ENCODE measurements at regions not wholly inside any gene's neighbourhood (a gene's known extent, or its start where the extent isn't known, plus 50 kb on each side); places are given as distances from the start of the nearest gene placed in this dataset.

DNA sequence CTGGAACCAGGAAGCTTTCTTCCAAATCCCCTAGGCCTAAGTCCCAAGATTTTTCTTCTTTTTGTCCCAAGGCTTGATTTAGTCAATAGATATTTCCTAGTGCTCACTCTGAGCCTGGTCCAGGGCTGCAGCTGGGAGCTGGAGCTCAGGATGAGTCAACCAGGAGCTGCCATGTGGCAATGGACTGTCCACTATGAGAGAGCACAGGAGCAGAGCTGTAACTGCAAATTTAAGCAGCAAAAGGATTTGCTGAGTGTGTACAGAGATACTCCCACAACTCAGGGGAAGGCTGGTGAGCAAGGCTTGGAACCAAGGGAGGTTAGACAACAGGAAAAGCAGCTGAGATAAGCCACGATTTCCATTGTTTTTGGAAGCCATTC is 92.1 kb upstream of the CXCL12 start:
- no peak for DNase-seq

DNA sequence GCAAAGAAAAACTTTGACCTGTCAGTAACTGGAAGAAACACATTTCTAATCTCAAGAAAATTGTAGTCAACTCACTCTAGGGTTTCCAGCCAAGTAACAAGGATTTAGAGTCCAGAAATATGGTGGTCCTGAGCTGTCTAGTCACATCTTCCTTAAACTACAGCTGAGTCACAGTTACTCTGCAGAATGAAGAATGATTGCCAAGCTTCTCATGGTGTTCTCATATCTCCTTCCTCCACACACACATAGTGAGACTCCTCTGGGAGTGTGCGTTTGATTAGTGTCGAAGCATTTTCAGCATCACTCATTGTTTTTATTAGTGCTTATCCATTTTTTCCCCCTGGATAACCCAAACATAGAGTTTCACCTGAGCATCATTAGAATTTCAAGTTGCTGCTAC is 93.1 kb upstream of the CXCL12 start:
- no peak for DNase-seq

DNA sequence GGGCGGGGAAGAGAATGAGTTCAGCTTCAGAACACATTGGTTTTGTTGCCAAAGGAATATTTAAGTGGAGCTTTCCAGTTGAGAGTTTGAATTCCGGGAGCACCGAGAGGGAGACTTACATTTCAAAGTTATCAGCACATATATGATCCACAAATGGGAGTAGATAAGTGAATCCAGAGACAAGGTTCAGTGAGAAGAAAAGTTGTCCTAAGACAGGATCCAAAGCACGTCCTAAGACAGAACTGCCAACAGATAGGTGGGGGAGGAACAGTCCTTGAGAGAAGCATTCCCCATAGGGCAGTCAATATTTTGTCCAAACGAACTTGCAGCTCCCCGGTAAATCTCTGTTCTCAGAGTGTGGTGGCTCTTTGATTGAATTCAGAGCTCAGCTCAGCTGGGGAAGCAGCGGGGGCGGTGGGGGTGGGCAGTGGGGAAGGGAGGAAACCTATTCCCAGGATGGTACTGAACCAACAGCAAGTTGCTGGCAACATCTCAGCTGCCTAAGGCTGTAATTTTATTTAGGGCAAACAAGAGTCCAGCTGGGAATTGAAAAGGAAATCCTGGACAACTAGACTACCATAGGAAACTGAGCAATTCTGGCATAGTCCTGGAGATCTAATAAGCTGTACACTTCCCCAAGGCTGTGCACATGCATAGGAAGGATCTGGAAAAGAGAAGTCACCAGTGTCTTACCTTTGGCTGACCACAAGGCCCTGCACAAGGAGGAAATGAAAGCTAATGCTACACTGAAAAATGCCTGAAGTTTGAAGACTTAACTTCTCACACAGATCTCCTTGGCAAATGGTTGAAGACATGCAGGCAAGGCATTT is 94.2 kb upstream of the CXCL12 start:
- peak; percentile 6 to 20 for DNase-seq

DNA sequence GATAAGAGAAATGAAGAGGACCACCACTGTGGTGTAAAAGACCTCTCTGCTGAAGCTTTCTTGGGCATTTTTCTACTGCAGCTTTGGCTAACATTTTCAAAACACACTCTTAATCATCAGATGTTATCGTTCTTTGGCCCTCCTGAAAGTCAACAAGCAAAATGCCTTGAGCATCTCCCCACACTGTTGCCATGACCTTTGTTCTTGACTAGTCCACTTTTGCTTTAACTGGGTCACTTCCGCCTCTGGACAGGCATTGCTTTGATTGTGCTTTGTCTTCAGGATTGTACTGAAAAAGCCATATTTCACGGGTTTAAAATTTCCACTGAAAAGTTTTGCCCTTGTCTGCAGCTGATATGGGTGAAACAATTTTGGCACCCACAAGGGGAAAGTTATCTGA is 107.8 kb upstream of the CXCL12 start:
- DNase-seq, result no peak

DNA sequence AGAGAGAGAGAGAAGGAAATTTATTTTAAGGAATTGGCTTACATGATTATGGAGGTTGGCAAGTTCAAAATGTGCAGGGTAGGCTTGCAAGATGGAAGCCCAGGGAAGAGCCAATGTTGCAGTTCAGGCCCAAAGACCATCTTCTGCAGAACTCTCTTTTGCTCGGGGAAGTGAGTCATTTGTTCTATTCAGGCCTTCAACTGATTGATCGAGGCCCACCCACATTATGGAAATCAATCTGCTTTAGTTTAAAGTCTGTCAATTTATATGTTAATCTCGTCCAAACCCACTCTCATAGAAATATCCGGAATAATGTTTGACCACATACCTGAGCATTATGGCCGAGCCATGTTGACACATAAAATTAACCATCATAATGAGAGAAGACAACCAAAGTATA is 113.3 kb upstream of the CXCL12 start:
- no peak for DNase-seq

DNA sequence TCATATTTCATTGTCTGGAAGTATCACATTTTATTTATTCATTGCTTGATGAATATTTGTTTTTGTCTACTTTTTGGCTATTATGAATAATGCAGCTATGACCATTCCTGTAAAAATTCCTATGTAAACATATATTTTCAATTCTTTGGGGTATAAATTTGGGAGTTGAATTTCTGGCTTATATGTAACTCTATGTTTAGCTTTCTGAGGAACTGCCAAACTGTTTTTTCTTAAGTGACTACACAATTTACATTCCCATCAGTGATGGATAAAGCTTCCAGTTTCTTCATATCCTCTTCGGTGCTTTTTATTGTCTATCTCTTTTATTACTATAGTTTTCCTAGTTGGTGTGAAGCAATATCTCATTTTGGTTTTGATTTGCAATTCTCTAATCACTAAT is 115.6 kb upstream of the CXCL12 start:
- DNase-seq, result no peak

DNA sequence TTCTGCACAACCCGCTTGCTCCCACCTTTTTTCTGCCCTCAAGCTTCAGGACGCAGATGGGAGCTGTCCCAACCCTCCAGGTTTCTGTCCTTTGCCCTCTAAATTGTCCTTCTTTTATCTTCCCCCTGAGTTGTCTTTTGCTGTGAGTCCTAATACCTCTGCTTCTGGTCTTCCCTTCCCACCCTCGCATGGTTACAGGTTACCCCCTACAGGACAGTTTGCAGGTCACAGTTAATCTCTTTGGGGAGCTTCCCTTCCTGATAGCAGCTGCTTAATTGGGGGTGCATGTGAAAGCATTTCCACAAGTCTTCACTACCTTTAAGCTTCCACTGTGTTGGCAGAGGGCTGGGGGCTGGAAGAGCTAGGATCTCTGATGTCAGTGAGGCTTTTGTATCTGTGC is 121.5 kb upstream of the CXCL12 start:
- no peak for DNase-seq

DNA sequence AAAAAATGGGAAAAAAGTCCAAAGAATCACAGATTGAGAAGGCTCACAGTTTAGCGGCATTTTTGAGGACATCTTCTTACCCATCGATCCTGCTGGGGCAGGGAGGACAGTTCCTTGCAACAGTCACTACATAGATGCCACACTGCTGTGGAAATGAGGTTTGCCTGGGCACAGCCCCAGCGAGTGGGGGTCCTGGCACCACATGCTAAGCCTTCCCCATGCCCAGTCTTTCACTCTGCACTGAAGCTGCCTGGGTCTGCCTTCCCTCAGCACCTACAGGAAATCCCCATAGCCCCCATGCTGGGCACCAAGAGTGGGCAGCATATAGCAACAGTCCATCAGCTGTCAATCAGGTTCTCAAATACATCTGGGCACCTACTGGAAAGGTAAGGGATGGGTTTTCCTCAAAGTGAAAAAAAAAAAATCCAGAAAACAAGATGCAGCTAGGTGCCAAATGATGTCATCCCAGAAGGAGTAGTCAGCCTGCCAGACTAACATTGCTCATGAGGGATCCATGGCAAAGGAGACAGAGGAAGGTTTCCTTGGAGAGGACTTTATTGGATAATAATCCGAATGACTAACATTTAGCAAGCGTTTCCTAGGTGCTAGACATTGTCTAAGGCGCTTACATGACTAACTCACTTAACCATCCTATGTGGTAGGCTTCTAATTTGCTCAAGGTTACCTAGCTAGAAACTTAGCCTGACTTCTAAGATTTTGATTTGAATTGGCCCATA is 125.7 kb upstream of the CXCL12 start:
- no peak for DNase-seq

DNA sequence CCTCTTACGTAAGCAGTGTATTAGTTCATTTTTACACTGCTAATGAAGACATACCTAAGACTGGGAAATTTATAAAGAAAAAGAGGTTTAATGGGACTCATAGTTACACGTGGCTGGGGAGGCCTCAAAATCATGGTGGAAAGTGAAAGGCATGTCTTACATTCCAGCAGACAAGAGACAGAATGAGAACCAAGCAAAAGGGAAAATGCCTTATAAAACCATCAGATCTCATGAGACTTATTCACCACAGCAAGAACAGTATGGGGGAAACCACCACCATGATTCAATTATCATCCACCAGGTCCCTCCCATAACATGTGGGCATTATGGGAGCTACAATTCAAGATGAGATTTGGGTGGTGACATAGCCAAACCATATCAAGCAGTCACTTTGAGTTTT is 126.3 kb upstream of the CXCL12 start:
- DNase-seq, result peak in 1 of 2 donors; percentile 3

DNA sequence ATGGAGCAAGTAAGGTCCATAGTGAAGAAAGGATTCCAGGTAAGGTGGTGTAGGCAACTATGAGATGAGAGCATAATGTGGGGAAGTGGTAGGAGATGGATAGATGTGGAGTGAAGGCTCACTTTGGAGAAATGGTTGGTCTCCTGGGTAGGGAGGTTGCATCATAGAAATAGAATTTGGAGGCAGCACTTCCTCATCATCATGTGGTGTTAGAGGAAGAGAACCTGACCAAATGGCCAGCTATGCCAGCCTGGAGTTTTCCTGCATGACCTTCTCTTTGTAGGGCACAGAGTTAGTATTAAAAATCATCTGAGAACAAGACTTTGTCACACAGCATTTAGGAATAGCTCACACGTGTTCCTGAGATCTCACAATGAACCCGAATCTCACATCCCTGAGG is 126.7 kb upstream of the CXCL12 start:
- peak; percentile 8 to 10 for DNase-seq

DNA sequence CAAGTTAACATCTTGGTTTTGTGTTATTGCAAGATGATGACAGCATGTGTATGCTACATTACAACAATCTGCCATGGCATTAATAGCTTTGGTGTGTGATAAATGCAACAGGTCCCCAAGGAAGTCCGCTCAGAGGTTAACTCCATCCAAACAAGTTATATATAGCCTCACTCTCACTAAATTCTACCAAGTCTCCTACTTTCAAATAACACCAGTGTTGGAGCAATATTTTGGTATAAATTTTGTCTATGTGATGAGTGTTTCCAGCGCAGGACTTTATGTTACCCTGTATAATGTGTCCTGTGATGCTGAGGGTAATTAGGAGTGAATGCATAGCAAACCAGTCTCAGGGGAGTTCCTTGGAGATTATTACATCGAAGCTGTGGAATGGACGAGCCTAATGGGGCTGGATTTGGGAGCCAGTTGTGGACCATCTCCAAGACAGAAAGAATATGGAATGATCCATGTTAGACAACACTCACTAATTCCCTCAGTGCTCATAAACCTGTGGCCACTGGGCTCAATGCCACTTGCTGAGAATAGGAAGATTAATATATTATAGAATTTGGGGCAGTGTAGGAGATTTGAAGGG is 127.6 kb upstream of the CXCL12 start:
- DNase-seq, result no peak

DNA sequence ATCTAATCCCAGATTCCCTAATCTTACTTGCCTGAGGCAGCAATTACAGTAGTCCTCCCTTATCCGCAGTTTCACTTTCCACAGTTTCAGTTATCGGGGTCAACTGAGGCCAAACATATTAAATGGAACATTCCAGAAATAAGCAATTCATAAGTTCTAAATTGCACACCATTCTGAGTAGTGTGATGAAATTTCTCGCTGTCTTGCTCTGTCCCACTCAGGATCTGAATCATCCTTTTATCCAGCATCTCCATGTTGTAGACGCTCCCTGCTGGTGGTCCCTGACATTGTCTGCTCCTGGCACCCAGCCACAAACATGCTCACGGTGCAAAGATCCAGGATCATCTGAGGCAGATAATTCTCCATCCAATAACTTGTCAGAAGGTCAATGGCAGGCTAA is 128.7 kb upstream of the CXCL12 start:
- no peak for DNase-seq

DNA sequence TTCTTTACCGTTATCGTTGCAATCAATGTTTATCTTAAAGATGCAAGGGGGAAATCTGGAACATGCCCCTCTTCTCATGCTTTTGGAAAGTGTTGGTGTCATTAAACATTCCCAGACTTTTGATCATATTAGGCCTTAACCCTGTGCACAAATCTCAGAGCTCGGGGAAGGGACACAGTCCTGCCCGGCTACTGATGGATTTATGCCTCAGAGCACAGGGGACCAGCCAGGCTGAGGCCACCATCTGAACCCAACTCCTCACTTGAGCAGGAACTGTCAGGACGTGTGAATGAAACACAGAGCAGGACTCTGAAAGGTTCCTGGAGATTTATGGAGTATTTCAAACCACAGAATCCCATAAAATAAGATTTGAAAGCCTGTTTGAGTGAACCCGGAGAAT is 132.0 kb upstream of the CXCL12 start:
- DNase-seq, result no peak

DNA sequence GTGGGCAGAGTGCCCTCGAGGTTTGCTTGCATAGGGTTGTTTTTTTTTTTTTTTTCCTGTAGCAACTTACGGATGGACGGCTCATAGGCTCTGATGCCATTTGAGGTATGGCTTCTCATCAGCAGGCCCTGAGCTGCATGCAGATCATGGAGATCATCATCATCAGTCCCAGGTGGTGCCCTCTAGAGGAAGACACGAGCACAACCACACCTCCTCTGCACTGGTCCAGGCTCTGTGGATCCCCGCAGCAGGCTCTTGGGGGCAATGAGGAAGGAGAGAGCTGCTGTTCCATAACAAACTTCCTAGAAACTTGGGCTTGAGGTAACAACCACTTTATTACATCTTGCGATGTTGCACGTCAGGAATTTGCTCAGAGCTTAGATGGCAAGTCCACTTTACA is 132.7 kb upstream of the CXCL12 start:
- no peak for DNase-seq

DNA sequence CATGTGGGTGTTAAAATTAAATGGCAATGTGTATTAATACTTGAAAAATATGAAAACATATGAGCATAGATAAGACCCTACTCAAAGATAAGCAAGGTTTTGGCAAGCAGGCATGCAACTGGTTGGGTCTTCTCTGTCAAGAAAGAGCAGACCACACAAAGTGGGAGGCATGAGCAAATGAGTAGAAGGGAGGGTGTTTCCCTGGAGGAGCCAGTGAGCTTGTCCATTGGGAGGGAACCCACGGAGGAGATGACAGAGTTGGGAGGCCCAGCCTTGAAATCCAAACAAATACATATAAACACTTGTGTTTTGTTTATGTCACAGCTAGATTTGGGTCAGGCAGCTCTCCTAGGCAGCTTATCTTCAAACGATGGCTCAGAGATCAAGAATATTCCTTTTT is 134.5 kb upstream of the CXCL12 start:
- no peak for DNase-seq

DNA sequence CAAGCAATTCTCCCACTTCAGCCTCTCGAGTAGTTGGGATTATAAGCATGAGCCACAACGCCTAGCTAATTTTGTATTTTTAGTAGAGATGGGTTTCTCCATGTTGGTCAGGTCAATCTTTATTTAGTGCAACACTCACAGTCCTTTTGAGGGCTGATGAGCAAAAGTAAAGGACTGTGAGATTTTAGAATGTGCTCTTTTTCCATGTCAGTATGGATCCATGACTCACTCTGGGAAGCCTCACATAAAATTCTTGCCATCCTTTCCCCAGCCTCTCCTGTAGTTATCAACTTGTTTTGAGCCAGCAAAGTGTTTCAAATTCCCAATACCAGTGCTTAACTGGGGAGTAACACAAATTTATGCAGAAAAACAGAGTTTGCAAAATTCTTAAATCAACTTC is 135.8 kb upstream of the CXCL12 start:
- no peak for DNase-seq

DNA sequence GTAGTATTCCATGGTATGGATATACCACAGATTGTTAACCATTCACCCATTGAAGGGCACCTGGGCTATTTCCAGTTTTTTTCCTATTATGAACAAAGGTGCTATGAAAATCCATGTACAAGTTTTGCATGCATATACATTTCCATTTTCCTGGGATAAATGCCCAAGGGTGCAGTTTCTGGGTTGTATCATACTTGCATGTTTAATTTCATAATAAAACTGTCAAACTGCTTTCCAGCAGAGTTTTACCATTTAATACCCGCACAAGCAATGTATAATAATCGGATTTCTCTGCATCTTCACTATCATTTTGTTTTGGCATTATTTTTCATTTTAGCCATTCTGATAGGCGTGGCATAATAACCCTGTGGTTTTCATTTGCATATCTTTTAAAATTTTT is 154.3 kb upstream of the CXCL12 start:
- no peak for DNase-seq

DNA sequence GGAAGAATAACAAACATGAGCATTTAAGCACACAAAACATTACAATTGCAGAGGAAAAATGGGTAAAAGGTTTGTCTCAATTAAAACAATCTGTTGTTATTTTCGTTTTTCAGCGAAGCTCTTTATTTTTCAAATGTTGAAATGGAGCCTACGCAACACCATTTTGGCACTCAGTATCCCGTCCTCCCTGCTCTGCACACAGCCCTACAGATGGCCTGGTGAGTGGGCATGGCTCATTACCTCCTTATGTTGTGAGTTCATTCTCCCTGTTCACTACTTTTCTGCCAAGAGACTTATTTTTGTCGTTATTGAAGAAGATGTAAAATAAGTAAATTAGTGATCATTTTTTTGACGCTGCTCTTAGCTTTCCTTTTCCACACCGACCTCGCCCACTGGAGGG is 167.8 kb upstream of the CXCL12 start:
- DNase-seq, result no peak

DNA sequence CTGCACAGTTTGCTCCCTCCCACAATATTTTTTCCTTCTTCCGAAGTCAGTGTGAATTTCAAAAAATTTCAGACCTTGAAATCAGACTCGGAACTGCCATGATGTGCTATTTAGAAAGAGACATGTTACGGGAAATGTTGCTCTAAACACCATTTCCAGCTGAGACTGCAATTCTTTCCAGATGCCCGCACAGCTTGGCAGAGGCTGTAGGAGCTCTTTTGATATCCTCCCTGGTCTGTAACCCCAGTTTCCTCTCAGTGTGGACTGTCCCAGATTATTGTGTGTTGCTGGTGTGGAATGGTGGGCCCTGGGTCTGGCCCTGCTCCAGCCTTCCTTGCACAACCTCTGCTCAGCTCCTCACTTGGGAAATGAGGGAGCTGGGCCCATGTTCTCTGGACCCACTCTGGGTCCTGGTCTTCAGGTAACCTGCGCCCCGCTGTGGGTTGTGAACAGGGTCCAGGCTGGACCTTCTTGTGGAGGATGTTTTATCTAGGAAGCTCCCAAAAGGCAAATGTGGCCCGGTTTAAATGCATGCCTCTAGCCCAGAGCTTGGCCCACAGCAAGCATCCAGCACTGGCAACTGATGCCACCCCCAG is 172.8 kb upstream of the CXCL12 start:
- DNase-seq, result no peak

DNA sequence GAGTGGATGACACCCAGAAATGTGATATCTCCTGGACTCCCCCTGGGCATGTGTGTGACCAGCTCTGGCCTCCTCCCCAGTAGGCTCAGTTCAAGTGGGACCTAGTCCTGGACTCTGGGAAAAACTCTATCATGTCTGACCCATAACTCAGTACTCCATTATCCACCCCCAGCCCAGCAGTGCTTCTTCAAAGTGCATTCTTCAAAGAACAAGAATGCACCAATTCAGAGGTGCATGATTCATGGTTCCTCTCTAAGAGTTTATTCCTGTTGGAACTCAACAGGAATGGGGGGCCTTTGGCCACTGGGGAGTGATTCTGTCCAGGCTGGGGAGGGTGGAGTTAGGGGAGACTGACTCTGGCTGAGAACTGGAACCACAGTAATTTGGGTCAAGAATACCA is 173.6 kb upstream of the CXCL12 start:
- no peak for DNase-seq

DNA sequence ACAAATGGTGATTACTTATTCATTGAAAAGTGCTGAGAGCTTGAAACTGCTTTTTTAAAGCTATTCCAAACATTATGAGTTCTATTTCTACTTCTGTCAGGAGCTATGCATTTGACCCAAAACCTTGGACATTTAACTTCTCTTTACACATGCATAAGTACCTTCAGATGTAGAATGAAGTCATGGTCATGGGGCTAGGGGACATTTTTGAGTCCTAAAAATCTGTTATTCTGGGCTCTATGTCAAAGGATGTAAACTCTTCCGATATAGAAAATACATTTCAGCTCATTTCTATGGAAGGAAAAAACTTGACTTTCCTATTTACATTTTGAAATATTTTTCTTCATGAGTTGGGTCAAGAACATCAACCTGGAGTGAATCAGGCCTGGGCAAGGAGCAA is 179.5 kb upstream of the CXCL12 start:
- DNase-seq, result no peak

DNA sequence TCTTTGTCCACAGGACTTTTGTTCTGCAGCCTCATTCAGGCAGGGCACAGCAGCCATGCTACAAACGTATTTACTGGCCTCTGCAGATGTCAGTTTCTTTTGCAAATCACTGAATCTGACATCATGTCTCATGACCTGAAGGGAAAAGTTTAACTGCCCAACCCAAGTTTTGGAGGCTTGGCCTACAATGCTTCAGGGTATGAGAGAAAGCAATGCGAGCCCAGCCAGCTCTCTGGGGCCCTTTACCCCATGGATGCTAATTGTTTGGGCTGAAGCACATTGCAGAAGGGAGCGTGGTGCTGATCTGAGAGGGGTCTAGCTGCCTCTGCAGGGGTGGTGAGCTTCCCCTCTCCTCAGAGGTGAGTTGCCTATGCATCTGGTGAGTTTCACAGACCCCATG is 179.9 kb upstream of the CXCL12 start:
- no peak for DNase-seq

DNA sequence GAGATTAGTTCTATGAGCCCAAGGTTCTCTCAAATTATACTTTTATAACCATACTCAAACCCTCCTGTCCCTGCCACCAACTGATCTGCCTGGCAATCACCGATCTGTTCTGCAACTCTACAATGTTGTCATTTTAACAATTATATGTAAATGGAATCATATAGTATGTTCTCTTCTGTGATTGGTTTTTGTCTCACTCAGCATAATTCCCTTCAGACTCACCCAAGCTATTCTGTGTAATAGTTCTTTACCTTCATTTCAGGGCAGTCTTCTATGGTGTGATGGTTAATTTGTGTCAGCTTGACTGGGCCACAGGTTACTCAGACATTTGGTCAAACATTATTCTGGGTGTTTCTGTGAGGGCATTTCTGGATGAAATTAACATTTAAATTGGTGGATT is 181.9 kb upstream of the CXCL12 start:
- no peak for DNase-seq

DNA sequence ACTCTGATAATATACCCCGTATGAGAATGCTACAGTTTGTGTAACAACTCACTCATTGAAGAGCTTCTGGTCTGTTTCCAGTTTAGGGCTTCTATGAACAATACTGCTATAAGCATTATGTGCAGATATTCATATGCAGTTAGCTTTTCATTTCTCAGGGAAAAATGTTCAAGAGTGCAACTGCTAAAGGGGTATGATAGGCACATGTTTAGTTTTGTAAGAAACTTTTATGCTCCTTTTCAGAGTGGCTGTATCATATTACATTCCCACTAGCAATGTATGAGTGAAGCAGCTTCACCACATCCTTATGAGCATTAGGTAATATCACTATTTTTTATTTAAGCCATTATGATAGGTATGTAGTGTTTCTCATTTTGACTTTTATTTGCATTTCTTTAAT is 182.6 kb upstream of the CXCL12 start:
- DNase-seq, result no peak
